Right cardiac atrium (tissue), 5 donors: ENCODE measurements at regions not wholly inside any gene's neighbourhood (a gene's known extent, or its start where the extent isn't known, plus 50 kb on each side); places are given as distances from the start of the nearest gene placed in this dataset.
"Not testable (repeated sequence)": the region's sequence is repeated elsewhere in the genome, so short reads cannot be mapped to it uniquely, and the experiment has no call there.

Source experiments
- ATAC-seq, 2 donors: fragments of 200-7000 bp; cut with Tn5 transposase; one replicate each; pipeline versions ENCODE4 v1.8.0 to v1.9.1; 2020; ENCODE audit warnings: moderate library complexity in 2 of 2, mild to moderate bottlenecking in 1 of 2
- DNase-seq, 3 donors: peaks; one replicate each; pipeline ENCODE4 v3.0.0-alpha.2; 2020
- H3K27ac ChIP-seq: one replicate; pipeline ENCODE4 v1.5.1; 2013; ENCODE audit warnings: mild to moderate bottlenecking, low read length, control low read depth, moderate library complexity
- H3K27me3 ChIP-seq: one replicate; pipeline ENCODE4 v1.6.1; 2013; ENCODE audit not compliant: control insufficient read depth, insufficient read depth
- H3K4me1 ChIP-seq: one replicate; pipeline ENCODE4 v1.6.1; 2013; ENCODE audit warnings: low read length; ENCODE audit not compliant: control insufficient read depth, insufficient read depth
- H3K4me3 ChIP-seq: one replicate; pipeline ENCODE4 v1.5.1; 2013; ENCODE audit warnings: low read length, control low read depth
- H3K9me3 ChIP-seq: one replicate; pipeline ENCODE4 v1.6.1; 2013; ENCODE audit warnings: low read length; ENCODE audit not compliant: control insufficient read depth
- WGBS: extraction: QIAGEN DNeasy Blood & Tissue Kit; methylation state at CpG from one replicate; pipeline ENCODE4 v1.1.7; 2013; 5-methylcytosine and 5-hydroxymethylcytosine counted together
- intact Hi-C, 4 donors: fragments of 100-400 bp; cut with DNase I; formaldehyde crosslinking; loops; one replicate each; pipeline versions ENCODE4 v1.11.0 to v1.14.0; 2022 to 2023
- donor health status: healthy with polysubstance abuse.
- donor health status: DM: no; HTN: yes; CAD: no.
- donor health status: DM: no; HTN: no; CAD: no.
- donor health status: DM: no; HTN: yes; CAD: no; lungs with severe emphysema.
- donor health status: DM: yes; HTN: yes; CAD: no.

GRCh38 chr9:39810401-39810800 lies 454.9 kb downstream of the SPATA31A1 start:
- H3K9me3 ChIP-seq, H3K4me1 ChIP-seq, H3K27ac ChIP-seq, H3K4me3 ChIP-seq, ATAC-seq, intact Hi-C loops, H3K27me3 ChIP-seq, DNase-seq: not testable (repeated sequence)
- 93% methylated on average over 2 of the region's 3 CpGs for WGBS

GRCh38 chr9:39811615-39812014 lies 456.1 kb downstream of the SPATA31A1 start:
- H3K4me3 ChIP-seq, intact Hi-C loops, H3K9me3 ChIP-seq, H3K4me1 ChIP-seq, H3K27ac ChIP-seq, H3K27me3 ChIP-seq, DNase-seq, ATAC-seq: not testable (repeated sequence)
- 94% methylated on average over 3 of the region's 3 CpGs for WGBS

- H3K4me3 ChIP-seq, H3K9me3 ChIP-seq, H3K4me1 ChIP-seq, H3K27ac ChIP-seq, intact Hi-C loops, H3K27me3 ChIP-seq, DNase-seq, ATAC-seq: not testable (repeated sequence)
- 41% methylated on average over 3 of the region's 4 CpGs for WGBS
Measured at GRCh38 chr9:39828457-39828856, 473.0 kb downstream of the SPATA31A1 start.
